ENCODE measurements at regions not wholly inside any gene's neighbourhood (a gene's known extent, or its start where the extent isn't known, plus 50 kb on each side); places are given as distances from the start of the nearest gene placed in this dataset.

GRCh38 chr10:80770239-80770638 lies 232.5 kb downstream of the SH2D4B start:
- peaks cover 24% of the 10 kb centered on the region for H3K4me1 Mint-ChIP-seq (ENCODE audit: unreplicated experiment)

GRCh38 chr10:80771285-80771684 lies 233.6 kb downstream of the SH2D4B start:
- no peak for DNase-seq (ENCODE audit: low spot score)
- no peak for TF ChIP-seq CTCF (IDR thresholded peaks at IDR 0.05; ENCODE audit: unreplicated experiment)
- no peaks in the 10 kb centered on the region for H3K36me3 Mint-ChIP-seq (ENCODE audit: low read depth, unreplicated experiment)
- H3K27ac Mint-ChIP-seq (ENCODE audit: unreplicated experiment), result no peak overlapping the region
- peaks cover 28% of the 10 kb centered on the region for H3K4me1 Mint-ChIP-seq (ENCODE audit: unreplicated experiment)
- H3K27me3 Mint-ChIP-seq (ENCODE audit: unreplicated experiment), result no peaks in the 10 kb centered on the region
- no peaks in the 10 kb centered on the region for H3K9me3 Mint-ChIP-seq (ENCODE audit: unreplicated experiment)
- H3K4me3 Mint-ChIP-seq (ENCODE audit: unreplicated experiment), result no peak overlapping the region

More at GRCh38 chr10:80770239-80770638, 232.5 kb downstream of the SH2D4B start:
- Mint-ChIP-seq H3K27me3 (ENCODE audit: unreplicated experiment) (no peaks in the 10 kb centered on the region), H3K27ac (ENCODE audit: unreplicated experiment) (peak overlapping the region; percentile 11), H3K9me3 (ENCODE audit: unreplicated experiment) (no peaks in the 10 kb centered on the region), H3K4me3 (ENCODE audit: unreplicated experiment) (no peak overlapping the region), H3K36me3 (ENCODE audit: low read depth, unreplicated experiment) (no peaks in the 10 kb centered on the region)
- no peak for DNase-seq (ENCODE audit: low spot score)
- no peak for TF ChIP-seq CTCF (IDR thresholded peaks at IDR 0.05; ENCODE audit: unreplicated experiment)

GRCh38 chr10:80771902-80772555 lies 234.3 kb downstream of the SH2D4B start:
- no peak for TF ChIP-seq CTCF (IDR thresholded peaks at IDR 0.05; ENCODE audit: unreplicated experiment)
- no peaks in the 10 kb centered on the region for H3K36me3 Mint-ChIP-seq (ENCODE audit: low read depth, unreplicated experiment)
- H3K27ac Mint-ChIP-seq (ENCODE audit: unreplicated experiment), result no peak overlapping the region
- DNase-seq (ENCODE audit: low spot score), result peak; percentile 22
- no peaks in the 10 kb centered on the region for H3K9me3 Mint-ChIP-seq (ENCODE audit: unreplicated experiment)
- H3K4me1 Mint-ChIP-seq (ENCODE audit: unreplicated experiment), result peaks cover 28% of the 10 kb centered on the region
- no peak overlapping the region for H3K4me3 Mint-ChIP-seq (ENCODE audit: unreplicated experiment)
- no peaks in the 10 kb centered on the region for H3K27me3 Mint-ChIP-seq (ENCODE audit: unreplicated experiment)

- H3K27me3 Mint-ChIP-seq (ENCODE audit: unreplicated experiment), result no peaks in the 10 kb centered on the region
- no peaks in the 10 kb centered on the region for H3K9me3 Mint-ChIP-seq (ENCODE audit: unreplicated experiment)
- peaks cover 28% of the 10 kb centered on the region for H3K4me1 Mint-ChIP-seq (ENCODE audit: unreplicated experiment)
- TF ChIP-seq CTCF (IDR thresholded peaks at IDR 0.05; ENCODE audit: unreplicated experiment), result no peak
- H3K4me3 Mint-ChIP-seq (ENCODE audit: unreplicated experiment), result no peak overlapping the region
- DNase-seq (ENCODE audit: low spot score), result no peak
- no peak overlapping the region for H3K27ac Mint-ChIP-seq (ENCODE audit: unreplicated experiment)
- no peaks in the 10 kb centered on the region for H3K36me3 Mint-ChIP-seq (ENCODE audit: low read depth, unreplicated experiment)
These were observed 234.9 kb downstream of the SH2D4B start for GRCh38 chr10:80772596-80772995.

- H3K36me3 Mint-ChIP-seq (ENCODE audit: low read depth, unreplicated experiment), result no peaks in the 10 kb centered on the region
- no peak overlapping the region for H3K4me3 Mint-ChIP-seq (ENCODE audit: unreplicated experiment)
- no peak for DNase-seq (ENCODE audit: low spot score)
- no peaks in the 10 kb centered on the region for H3K9me3 Mint-ChIP-seq (ENCODE audit: unreplicated experiment)
- no peak for TF ChIP-seq CTCF (IDR thresholded peaks at IDR 0.05; ENCODE audit: unreplicated experiment)
- H3K27me3 Mint-ChIP-seq (ENCODE audit: unreplicated experiment), result no peaks in the 10 kb centered on the region
- H3K27ac Mint-ChIP-seq (ENCODE audit: unreplicated experiment), result no peak overlapping the region
- H3K4me1 Mint-ChIP-seq (ENCODE audit: unreplicated experiment), result no peaks in the 10 kb centered on the region
These were observed 247.0 kb downstream of the SH2D4B start for GRCh38 chr10:80784695-80785094.
